Duodenal mucosa (tissue), 2 donors: ENCODE measurements at regions not wholly inside any gene's neighbourhood (a gene's known extent, or its start where the extent isn't known, plus 50 kb on each side); places are given as distances from the start of the nearest gene placed in this dataset.
"Not testable (repeated sequence)": the region's sequence is repeated elsewhere in the genome, so short reads cannot be mapped to it uniquely, and the experiment has no call there.

Experiments used
- H3K27ac ChIP-seq: one replicate; pipeline ENCODE4 v1.7.0; 2013; ENCODE audit warnings: low read depth, low read length
- H3K27me3 ChIP-seq, 2 donors: one replicate each; pipeline ENCODE4 v1.7.0; 2013; ENCODE audit warnings: low read length in 2 of 2, control low read depth in 1 of 2; ENCODE audit not compliant: insufficient read depth in 2 of 2, control insufficient read depth in 1 of 2
- H3K36me3 ChIP-seq, 2 donors: one replicate each; pipeline ENCODE4 v1.7.0; 2013; ENCODE audit warnings: low read length in 2 of 2, control low read depth in 1 of 2; ENCODE audit not compliant: insufficient read depth in 2 of 2, control insufficient read depth in 1 of 2
- H3K4me1 ChIP-seq, 2 donors: one replicate each; pipeline ENCODE4 v1.7.0; 2013; ENCODE audit warnings: low read length in 2 of 2, control low read depth in 1 of 2; ENCODE audit not compliant: insufficient read depth in 2 of 2, control insufficient read depth in 1 of 2
- H3K4me3 ChIP-seq, 2 donors: one replicate each; pipeline ENCODE4 v1.7.0; 2013; ENCODE audit warnings: low read length in 2 of 2, low read depth in 1 of 2
- H3K9ac ChIP-seq, 2 donors: one replicate each; pipeline ENCODE4 v1.7.0; 2013; ENCODE audit warnings: low read length in 2 of 2, low read depth in 1 of 2
- H3K9me3 ChIP-seq, 2 donors: one replicate each; pipeline ENCODE4 v1.7.0; 2013; ENCODE audit warnings: low read length in 2 of 2, control low read depth in 1 of 2; ENCODE audit not compliant: control insufficient read depth in 1 of 2

DNA sequence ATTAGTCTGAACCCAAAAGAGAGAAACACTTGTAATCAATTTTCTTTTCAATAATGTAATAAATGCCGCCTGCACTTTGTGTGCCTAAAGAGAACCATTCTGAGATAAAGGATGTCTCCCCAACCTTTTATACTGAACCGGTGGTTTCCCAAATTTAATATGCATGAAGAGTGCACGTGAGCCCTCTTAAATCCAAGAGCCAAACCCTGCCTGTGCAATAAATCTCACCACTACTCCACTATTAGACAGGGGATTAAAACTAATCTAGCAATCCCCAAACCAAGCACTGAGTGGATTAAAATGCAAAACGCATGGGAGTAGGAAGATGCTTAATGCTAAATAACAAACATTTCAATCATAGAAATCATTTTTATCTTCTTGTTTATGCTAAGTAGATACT is 351.0 kb upstream of the PSMD7 start:
- Histone ChIP-seq H3K4me3 (no peak overlapping the region), H3K27ac (no peak overlapping the region), H3K9ac (no peak overlapping the region), H3K9me3 (no peaks in the 10 kb centered on the region), H3K4me1 (no peaks in the 10 kb centered on the region), H3K27me3 (no peaks in the 10 kb centered on the region), H3K36me3 (no peaks in the 10 kb centered on the region)

DNA sequence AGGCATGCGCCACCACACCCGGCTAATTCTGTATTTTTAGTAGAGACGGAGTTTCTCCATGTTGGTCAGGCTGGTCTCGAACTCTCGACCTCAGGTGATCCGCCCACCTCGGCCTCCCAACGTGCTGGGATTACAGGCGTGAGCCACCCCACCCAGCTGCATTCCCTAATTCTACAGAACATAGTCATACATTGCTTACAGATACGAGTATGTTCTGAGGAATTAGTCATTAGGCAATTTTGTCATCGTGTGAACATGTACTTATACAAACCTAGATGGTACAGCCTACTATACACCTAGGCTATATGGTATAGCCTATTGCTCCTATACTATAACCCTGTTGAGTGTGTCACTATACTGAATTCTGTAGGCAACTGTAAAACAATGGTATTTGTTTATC is 353.4 kb upstream of the PSMD7 start:
- H3K36me3 ChIP-seq, H3K27me3 ChIP-seq, H3K27ac ChIP-seq, H3K4me1 ChIP-seq, H3K9ac ChIP-seq, H3K9me3 ChIP-seq, H3K4me3 ChIP-seq: not testable (repeated sequence)

DNA sequence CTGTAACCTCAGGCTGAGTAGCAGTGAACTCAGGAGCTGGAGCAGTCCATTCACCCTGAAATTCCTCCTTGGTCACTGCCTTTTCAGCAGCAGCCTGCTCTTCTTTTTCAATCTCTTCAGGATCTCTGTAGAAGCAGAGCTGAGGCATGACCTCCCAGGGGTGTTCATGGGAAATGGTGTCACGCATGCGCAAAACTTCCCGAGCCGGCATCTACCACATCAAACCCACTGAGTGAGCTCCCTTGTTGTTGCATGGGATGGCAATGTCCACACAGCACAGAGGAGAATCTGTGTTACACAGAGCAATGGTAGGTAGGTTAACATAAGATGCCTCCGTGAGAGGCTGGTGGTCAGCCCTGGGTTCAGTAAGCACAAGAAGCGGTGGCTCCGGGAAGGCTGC is 355.8 kb upstream of the PSMD7 start:
- H3K27ac ChIP-seq, H3K27me3 ChIP-seq, H3K9me3 ChIP-seq, H3K4me1 ChIP-seq, H3K36me3 ChIP-seq, H3K9ac ChIP-seq, H3K4me3 ChIP-seq: not testable (repeated sequence)

DNA sequence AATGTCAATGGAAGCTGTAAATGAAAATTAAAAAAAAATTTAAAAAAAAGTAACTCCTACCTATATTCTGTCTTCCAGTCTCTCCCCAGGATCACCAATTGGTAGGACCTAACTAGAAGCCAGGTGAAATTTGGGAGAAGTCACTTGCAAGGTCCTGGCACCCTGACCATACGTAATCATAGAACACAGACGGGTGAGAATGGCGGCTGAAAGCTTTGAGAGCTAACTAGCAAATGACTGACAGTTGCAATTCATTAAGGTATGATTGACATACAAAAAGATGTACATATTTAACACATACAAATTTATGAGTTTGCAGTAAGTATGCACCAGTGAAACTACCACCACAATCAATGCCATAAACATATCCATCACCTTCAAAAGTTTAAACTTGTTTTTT is 372.7 kb upstream of the PSMD7 start:
- no peaks in the 10 kb centered on the region for H3K9me3 ChIP-seq

DNA sequence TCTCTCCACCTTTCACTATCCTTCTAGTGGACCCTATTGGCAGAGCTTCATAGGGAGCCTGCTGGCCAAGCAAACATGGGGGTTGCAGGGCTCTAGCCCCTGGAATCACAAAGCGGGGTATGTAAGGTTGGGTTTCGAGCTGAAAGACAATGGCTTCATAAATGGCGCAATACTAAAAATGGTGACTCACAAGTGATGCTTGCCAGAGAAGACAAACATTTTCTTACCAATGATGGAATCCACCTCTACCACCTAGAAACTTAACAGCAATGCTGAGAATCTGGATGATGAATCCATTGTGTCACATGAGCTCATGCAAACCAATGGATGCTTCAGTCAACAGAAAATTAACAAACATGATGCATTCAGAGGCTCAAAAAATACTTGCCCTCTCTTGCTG is 375.3 kb upstream of the PSMD7 start:
- no peak overlapping the region for H3K9ac ChIP-seq
- no peaks in the 10 kb centered on the region for H3K27me3 ChIP-seq
- no peaks in the 10 kb centered on the region for H3K4me1 ChIP-seq
- H3K36me3 ChIP-seq: no peaks in the 10 kb centered on the region
- no peak overlapping the region for H3K27ac ChIP-seq
- H3K9me3 ChIP-seq: no peaks in the 10 kb centered on the region
- H3K4me3 ChIP-seq: no peak overlapping the region

More for the DNA sequence above, 372.7 kb upstream of the PSMD7 start:
- Histone ChIP-seq H3K4me3 (no peak overlapping the region), H3K9ac (no peak overlapping the region), H3K27me3 (no peaks in the 10 kb centered on the region), H3K4me1 (no peaks in the 10 kb centered on the region), H3K36me3 (no peaks in the 10 kb centered on the region), H3K27ac (no peak overlapping the region)

DNA sequence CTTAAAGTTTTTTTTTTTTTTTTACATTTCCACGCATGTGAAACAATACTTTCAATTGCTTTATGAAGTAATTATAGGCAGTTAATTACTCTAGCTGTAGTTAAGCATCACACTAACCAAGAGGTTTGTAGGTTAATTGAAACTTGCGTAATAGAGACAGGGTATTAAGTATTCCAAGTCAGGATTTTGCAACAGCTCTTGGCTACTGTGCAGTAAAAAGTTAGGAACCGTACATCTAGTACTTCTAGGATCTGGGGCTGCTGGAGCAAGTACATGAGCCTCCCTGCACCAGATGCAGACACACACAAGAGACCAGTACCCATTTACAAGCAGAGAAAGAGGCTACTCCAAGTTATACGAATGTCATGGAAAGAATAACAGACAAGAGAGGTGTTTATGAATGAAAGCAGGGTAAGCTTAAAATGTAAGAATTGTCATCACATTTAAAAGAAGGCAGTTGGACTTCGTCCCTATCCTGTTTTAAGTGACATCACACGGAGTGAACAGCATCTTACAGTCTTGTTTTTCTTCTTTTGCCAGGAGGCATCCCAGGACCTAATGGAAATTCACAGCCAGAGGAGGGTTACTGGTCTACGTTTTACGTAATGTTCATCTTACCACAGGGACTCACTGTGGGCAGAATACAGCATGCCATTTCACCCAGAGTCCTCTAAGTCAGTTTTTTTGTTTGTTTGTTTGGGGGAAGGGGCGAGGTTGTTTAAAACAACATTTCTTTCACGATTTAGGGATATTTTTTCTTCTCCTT is 379.6 kb upstream of the PSMD7 start:
- Histone ChIP-seq H3K27ac (no peak overlapping the region), H3K9ac (no peak overlapping the region), H3K36me3 (no peaks in the 10 kb centered on the region), H3K4me1 (no peaks in the 10 kb centered on the region), H3K27me3 (no peaks in the 10 kb centered on the region), H3K4me3 (no peak overlapping the region), H3K9me3 (no peaks in the 10 kb centered on the region)

DNA sequence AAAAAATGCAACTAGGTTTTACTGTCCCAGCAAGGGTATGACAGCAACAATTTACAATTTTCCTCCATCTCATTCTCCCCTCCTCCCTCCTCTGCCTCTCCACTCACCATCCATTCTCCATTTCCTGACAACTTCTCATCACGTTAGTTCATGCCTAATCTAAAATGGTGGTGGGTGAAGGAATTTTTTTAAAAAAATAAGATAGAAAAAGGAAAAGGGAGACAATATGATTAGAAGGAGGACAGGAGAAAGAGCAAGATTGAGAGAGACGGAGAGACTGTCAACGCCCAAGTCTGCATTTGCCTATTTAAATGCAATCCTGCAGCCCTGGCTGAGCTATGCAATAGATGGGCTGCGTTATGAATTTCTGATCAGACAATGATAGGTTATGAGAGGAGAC is 380.7 kb upstream of the PSMD7 start:
- Histone ChIP-seq H3K27ac (no peak overlapping the region), H3K4me3 (no peak overlapping the region), H3K4me1 (no peaks in the 10 kb centered on the region), H3K9ac (no peak overlapping the region), H3K27me3 (no peaks in the 10 kb centered on the region), H3K9me3 (no peaks in the 10 kb centered on the region), H3K36me3 (no peaks in the 10 kb centered on the region)

DNA sequence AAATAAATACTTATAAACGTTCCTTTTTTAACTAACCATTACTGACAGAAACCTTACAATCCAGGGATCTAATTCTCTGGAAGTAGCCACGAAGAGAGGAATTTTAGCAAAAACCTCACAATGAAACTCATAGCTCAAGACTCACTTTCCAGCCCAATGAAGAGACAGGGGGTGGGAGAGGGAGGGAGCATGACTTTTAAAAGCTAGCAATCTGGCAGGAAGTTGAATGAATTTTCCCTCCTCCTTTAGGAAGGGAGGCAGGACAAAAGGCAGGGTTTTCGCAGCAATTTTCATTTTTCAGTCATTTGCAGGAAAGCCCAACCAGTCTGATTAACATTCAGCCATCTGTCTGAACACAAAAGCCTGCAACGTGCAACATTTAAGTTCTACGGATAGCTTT is 381.5 kb upstream of the PSMD7 start:
- no peak overlapping the region for H3K27ac ChIP-seq
- no peaks in the 10 kb centered on the region for H3K27me3 ChIP-seq
- H3K4me1 ChIP-seq: no peaks in the 10 kb centered on the region
- H3K36me3 ChIP-seq: no peaks in the 10 kb centered on the region
- H3K9me3 ChIP-seq: no peaks in the 10 kb centered on the region
- no peak overlapping the region for H3K9ac ChIP-seq
- H3K4me3 ChIP-seq: no peak overlapping the region

DNA sequence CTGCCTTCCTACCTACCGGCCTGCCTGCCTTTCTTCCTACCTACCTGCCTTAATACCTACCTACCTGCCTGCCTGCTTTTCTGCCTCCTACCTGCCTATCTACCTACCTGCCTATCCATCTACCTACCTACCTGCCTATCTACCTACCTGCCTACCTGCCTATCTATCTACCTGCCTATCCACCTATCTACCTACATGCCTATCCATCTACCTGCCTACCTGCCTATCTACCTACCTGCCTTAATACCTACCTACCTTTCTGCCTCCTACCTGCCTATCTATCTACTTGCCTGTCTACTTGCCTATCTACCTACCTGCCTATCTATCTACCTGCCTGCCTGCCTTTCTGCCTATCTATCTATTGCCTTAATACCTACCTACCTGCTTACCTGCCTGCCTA is 383.8 kb upstream of the PSMD7 start:
- Histone ChIP-seq H3K4me3 (no peak overlapping the region), H3K36me3 (no peaks in the 10 kb centered on the region), H3K27me3 (no peaks in the 10 kb centered on the region), H3K27ac (no peak overlapping the region), H3K9ac (no peak overlapping the region), H3K4me1 (no peaks in the 10 kb centered on the region), H3K9me3 (no peaks in the 10 kb centered on the region)

DNA sequence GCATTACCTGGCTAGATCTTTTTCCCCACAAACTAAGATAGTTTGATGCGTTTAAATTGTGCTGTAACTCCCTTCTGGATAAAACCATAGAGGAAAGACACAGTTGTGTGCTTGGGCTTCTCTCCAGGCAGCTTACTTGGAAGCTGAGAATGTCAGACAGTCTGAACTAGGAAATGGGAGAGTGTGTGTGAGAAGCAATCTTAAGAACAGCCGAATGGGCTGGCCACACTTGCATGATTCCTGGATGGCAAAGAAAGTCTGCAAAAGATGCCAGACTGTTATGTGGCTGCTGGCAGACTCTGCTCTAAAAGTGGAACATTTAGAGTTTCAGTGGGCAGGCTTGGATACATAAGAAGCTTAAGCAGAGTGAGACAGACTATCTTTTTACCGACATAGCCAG is 384.3 kb upstream of the PSMD7 start:
- H3K9me3 ChIP-seq: no peaks in the 10 kb centered on the region
- H3K27ac ChIP-seq: no peak overlapping the region
- no peaks in the 10 kb centered on the region for H3K36me3 ChIP-seq
- H3K4me1 ChIP-seq: no peaks in the 10 kb centered on the region
- H3K27me3 ChIP-seq: no peaks in the 10 kb centered on the region
- H3K9ac ChIP-seq: no peak overlapping the region
- no peak overlapping the region for H3K4me3 ChIP-seq
